ENCODE measurements at regions not wholly inside any gene's neighbourhood (a gene's known extent, or its start where the extent isn't known, plus 50 kb on each side); places are given as distances from the start of the nearest gene placed in this dataset.

GRCh38 chr1:112304126-112304525, 91.9 kb upstream of the CTTNBP2NL start:
- Histone ChIP-seq H2AFZ (ENCODE audit: low read length) (no peak overlapping the region), H3K9ac (ENCODE audit: low read length) (no peak overlapping the region), H3K79me2 (ENCODE audit: insufficient read depth, low read length) (no peaks in the 10 kb centered on the region), H3K9me3 (ENCODE audit: low read length) (no peaks in the 10 kb centered on the region), H3K4me1 (ENCODE audit: insufficient read depth, low read length, severe bottlenecking) (no peaks in the 10 kb centered on the region), H3K27ac (ENCODE audit: low read depth, low read length, poor library complexity, severe bottlenecking) (no peak overlapping the region), H3K9me2 (ENCODE audit: low read depth, low read length) (no peaks in the 10 kb centered on the region), H3K36me3 (ENCODE audit: insufficient read depth, low read length) (no peaks in the 10 kb centered on the region), H3F3A (ENCODE audit: insufficient read depth, low read length) (no peaks in the 10 kb centered on the region), H3K4me2 (ENCODE audit: low read length) (no peak overlapping the region), H3K4me3 (ENCODE audit: low read depth, low read length, poor library complexity, severe bottlenecking) (no peak overlapping the region), H3K27me3 (ENCODE audit: insufficient read depth, low read length) (no peaks in the 10 kb centered on the region), H4K20me1 (ENCODE audit: insufficient read depth, low read length) (no peaks in the 10 kb centered on the region)
- no peak for TF ChIP-seq EZH2 (IDR thresholded peaks at IDR 0.05; ENCODE audit: borderline replicate concordance, low read length)
- TF ChIP-seq, protein P1, sequence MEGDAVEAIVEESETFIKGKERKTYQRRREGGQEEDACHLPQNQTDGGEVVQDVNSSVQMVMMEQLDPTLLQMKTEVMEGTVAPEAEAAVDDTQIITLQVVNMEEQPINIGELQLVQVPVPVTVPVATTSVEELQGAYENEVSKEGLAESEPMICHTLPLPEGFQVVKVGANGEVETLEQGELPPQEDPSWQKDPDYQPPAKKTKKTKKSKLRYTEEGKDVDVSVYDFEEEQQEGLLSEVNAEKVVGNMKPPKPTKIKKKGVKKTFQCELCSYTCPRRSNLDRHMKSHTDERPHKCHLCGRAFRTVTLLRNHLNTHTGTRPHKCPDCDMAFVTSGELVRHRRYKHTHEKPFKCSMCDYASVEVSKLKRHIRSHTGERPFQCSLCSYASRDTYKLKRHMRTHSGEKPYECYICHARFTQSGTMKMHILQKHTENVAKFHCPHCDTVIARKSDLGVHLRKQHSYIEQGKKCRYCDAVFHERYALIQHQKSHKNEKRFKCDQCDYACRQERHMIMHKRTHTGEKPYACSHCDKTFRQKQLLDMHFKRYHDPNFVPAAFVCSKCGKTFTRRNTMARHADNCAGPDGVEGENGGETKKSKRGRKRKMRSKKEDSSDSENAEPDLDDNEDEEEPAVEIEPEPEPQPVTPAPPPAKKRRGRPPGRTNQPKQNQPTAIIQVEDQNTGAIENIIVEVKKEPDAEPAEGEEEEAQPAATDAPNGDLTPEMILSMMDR (IDR thresholded peaks at IDR 0.05; ENCODE audit: low read length): no peak

DNA sequence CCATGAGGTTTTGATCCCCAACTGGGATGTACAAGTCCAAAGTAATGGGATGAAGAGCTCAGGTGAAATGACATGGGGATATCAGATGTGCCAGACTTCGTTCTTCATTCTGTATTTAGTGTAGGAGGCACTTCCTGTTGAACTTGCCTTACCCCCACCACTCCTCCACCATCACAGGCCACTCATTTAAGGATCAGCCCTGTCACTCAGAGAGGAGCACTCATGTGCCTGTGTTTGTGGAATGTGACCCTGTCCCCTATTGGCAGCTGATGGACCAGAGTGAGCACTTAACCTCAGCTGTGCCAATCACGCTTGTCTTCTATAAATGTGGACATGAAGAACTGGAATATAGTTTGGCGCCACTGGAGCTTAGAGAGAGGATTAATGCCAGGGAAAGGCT, 91.4 kb upstream of the CTTNBP2NL start:
- H3K4me2 ChIP-seq (ENCODE audit: low read length): no peak overlapping the region
- no peaks in the 10 kb centered on the region for H3K9me3 ChIP-seq (ENCODE audit: low read length)
- no peaks in the 10 kb centered on the region for H3K79me2 ChIP-seq (ENCODE audit: insufficient read depth, low read length)
- no peak overlapping the region for H2AFZ ChIP-seq (ENCODE audit: low read length)
- TF ChIP-seq, protein P1 (IDR thresholded peaks at IDR 0.05; ENCODE audit: low read length): no peak
- no peak for TF ChIP-seq EZH2 (IDR thresholded peaks at IDR 0.05; ENCODE audit: borderline replicate concordance, low read length)
- H3K4me1 ChIP-seq (ENCODE audit: insufficient read depth, low read length, severe bottlenecking): no peaks in the 10 kb centered on the region
- H3K36me3 ChIP-seq (ENCODE audit: insufficient read depth, low read length): no peaks in the 10 kb centered on the region
- H4K20me1 ChIP-seq (ENCODE audit: insufficient read depth, low read length): no peaks in the 10 kb centered on the region
- H3K9me2 ChIP-seq (ENCODE audit: low read depth, low read length): no peaks in the 10 kb centered on the region
- no peaks in the 10 kb centered on the region for H3F3A ChIP-seq (ENCODE audit: insufficient read depth, low read length)
- no peak overlapping the region for H3K4me3 ChIP-seq (ENCODE audit: low read depth, low read length, poor library complexity, severe bottlenecking)
- H3K9ac ChIP-seq (ENCODE audit: low read length): no peak overlapping the region
- no peak overlapping the region for H3K27ac ChIP-seq (ENCODE audit: low read depth, low read length, poor library complexity, severe bottlenecking)
- no peaks in the 10 kb centered on the region for H3K27me3 ChIP-seq (ENCODE audit: insufficient read depth, low read length)

- no peak overlapping the region for H3K4me3 ChIP-seq (ENCODE audit: low read depth, low read length, poor library complexity, severe bottlenecking)
- H3K4me1 ChIP-seq (ENCODE audit: insufficient read depth, low read length, severe bottlenecking): no peaks in the 10 kb centered on the region
- H3K9me2 ChIP-seq (ENCODE audit: low read depth, low read length): no peaks in the 10 kb centered on the region
- H4K20me1 ChIP-seq (ENCODE audit: insufficient read depth, low read length): no peaks in the 10 kb centered on the region
- no peaks in the 10 kb centered on the region for H3K79me2 ChIP-seq (ENCODE audit: insufficient read depth, low read length)
- H3F3A ChIP-seq (ENCODE audit: insufficient read depth, low read length): no peaks in the 10 kb centered on the region
- no peak overlapping the region for H3K9ac ChIP-seq (ENCODE audit: low read length)
- no peak overlapping the region for H2AFZ ChIP-seq (ENCODE audit: low read length)
- no peaks in the 10 kb centered on the region for H3K9me3 ChIP-seq (ENCODE audit: low read length)
- H3K27ac ChIP-seq (ENCODE audit: low read depth, low read length, poor library complexity, severe bottlenecking): no peak overlapping the region
- no peaks in the 10 kb centered on the region for H3K27me3 ChIP-seq (ENCODE audit: insufficient read depth, low read length)
- H3K4me2 ChIP-seq (ENCODE audit: low read length): no peak overlapping the region
- H3K36me3 ChIP-seq (ENCODE audit: insufficient read depth, low read length): no peaks in the 10 kb centered on the region
- TF ChIP-seq, protein P1 (IDR thresholded peaks at IDR 0.05; ENCODE audit: low read length): no peak
- TF ChIP-seq EZH2 (IDR thresholded peaks at IDR 0.05; ENCODE audit: borderline replicate concordance, low read length): no peak
Observed at GRCh38 chr1:112307930-112308591, 88.0 kb upstream of the CTTNBP2NL start.
